HG03469 (cell line): ENCODE measurements at regions not wholly inside any gene's neighbourhood (a gene's known extent, or its start where the extent isn't known, plus 50 kb on each side); places are given as distances from the start of the nearest gene placed in this dataset.

Experiments used
- ATAC-seq: cut with Tn5 transposase; IDR thresholded peaks from one replicate; pipeline ENCODE4 v1.9.1; 2021; ENCODE audit warnings: mild to moderate bottlenecking, moderate library complexity, moderate number of reproducible peaks; ENCODE audit not compliant: unreplicated experiment

- no peak for ATAC-seq
These were observed 112.6 kb upstream of the ARHGAP5 start for GRCh38 chr14:31964490-31964889.

DNA sequence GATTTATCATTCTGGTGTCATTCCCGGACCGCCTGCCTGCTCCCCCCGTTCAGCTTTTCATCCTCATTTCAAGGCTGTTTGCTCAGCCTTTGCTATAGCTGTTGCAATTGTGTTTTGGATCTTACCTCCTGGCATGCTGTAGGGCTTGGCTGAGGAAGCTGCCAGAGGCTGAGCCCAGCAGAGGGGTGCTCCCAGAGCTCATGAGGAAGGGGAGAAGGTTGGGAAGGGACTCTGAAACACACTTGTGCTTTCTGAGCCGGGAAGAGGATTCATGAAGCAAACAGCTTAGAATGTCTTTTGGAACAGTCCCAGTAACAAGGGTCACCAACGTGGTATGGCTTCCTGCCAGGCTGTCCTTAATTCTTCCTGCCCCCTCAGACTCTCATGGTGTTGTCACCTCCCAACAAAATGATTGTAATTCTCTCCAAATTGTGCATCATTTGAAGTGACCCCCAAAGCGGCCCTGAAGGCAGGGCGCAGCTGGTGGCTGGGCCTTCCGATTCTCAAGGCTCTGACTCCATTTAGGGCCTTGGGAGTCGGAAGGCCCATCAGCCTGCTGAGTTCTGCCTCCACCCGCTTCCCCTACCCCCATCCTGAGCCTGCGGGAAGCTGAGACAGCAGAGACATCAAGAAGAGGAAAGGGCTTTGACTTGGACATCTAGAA is 111.9 kb upstream of the ARHGAP5 start:
- ATAC-seq: no peak

- no peak for ATAC-seq
These were observed 111.1 kb upstream of the ARHGAP5 start for GRCh38 chr14:31965735-31966598.

GRCh38 chr14:31966896-31967668 is 110.0 kb upstream of the ARHGAP5 start:
- no peak for ATAC-seq

DNA sequence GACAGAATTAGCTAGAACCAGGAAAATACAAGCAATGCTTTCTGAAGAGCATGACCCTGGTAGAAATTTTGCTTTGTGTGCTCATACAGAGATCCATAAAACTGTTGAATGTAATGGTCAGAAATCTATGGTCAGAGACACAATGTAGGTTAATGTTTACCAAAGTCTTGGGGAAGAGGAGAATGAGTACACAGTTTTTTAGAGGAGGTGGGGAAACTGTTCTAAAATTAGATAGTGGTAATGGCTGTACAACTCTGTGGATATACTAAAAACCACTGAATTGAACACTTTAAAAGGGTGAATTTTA is 109.5 kb upstream of the ARHGAP5 start:
- no peak for ATAC-seq

DNA sequence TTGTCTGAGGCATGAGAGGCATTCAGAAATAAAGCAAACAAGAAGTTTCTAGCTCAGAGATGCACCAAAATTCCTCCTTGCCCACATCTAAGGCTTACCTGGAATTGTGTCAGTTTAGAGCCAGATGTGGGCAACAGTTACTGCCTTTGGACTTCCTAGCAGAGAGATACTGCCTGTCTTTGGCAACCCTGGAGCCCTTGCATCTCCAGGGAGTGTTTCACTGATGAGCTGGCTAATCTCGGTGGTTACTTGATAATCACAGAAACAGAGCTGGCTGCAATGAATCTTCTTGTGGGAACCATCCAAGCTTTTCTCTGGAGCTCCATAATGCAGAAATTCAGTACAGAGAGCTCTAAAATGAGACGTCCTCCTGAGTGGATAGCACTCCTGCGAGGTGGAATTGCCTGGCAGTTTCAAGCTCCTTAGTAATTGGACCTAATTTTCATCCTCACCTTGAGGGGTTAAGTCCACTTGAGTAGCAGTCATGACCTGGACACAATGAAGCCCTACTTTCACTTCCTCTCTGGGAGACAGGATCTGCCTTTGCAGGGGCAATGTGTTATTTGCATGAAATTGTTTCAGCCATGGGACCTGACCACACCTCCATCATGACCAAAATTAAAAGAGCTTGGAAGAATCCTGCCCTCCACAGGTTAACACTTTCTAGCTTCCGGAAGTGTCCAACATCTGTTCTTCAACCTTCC is 108.8 kb upstream of the ARHGAP5 start:
- ATAC-seq: peak; percentile 57

GRCh38 chr14:31968956-31969698 is 108.0 kb upstream of the ARHGAP5 start:
- no peak for ATAC-seq

- no peak for ATAC-seq
These were observed 107.3 kb upstream of the ARHGAP5 start for GRCh38 chr14:31969699-31970240.

GRCh38 chr14:31970744-31971143 is 106.4 kb upstream of the ARHGAP5 start:
- ATAC-seq: no peak

DNA sequence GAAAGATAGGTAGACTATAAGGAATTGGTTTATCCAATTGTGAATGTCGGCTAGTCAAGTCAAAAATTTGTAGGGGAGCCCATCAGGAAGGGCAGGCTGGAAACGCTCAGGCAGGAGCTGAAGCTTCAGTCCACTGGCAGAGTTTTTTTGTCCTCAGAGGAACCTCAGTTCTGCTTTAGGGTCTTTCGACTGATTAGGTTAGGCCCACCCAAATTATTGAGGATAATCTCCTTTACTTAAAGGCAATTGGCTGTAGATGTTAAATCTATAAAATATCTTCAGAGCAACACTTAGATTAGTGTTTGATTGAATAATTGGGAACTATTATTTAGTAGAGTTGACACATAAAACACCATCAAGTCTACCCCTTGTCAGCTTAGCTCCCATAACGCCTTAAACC is 105.5 kb upstream of the ARHGAP5 start:
- ATAC-seq: no peak

DNA sequence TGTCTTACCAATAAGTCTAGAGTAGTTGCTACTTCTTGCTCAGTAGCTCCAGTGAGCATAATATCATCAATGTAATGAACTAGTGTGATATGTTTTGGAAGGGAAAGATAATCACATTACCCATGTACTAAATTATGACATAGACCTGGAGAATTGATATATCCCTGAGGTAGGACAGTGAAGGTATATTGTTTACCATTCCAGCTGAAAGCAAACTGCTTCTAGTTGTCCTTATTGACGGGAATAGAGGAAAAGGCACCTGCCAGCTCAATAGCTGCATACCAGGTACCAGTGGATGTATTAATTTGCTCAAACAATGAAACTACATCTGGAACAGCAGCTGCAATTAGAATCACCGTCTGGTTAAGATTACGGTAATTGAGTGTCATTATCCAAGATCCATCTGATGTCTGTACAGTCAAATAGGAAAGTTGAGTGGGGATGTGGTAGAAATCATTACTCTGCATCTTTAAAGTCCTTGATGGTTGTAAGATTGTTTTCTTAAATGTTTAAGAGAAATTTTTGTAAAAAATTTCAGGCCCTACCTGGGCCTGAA is 100.0 kb upstream of the ARHGAP5 start:
- ATAC-seq: no peak

DNA sequence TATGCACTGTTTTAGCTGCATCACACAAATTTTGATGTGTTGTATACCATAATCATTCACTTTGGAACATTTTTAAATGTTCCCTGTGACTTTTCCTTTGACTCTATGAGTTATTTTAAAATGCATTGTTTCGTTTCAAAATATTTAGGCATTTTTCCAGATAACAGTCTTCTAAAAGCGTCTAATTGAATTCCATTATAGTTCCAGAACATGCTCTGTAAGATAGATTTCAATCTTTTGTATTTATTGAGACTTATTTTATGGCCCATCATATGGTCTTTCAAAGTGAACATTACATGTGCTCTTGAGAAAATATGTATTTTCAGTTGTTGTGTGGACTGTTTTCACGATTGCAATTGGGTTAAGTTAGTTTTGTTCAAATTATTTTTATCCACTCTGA is 98.7 kb upstream of the ARHGAP5 start:
- ATAC-seq: no peak

DNA sequence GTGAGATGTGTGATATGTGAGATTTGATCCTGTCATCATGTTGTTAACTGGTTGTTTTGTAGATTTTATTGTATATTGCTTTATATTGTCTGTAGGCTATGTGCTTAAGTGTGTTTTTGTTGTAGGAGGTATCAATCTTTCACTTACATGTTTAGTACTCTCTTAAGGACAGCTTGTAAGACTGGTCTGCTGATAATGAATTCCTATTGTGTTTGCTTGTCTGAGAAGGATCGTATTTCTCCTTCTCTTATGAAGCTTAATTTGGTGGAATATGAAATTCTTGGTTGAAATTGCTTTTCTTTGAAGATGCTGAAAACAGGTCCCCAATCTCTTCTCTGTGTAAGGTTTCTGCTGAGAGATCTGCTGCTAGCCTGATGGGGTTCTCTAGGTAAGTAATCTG is 94.5 kb upstream of the ARHGAP5 start:
- no peak for ATAC-seq

GRCh38 chr14:31986405-31986804 is 90.7 kb upstream of the ARHGAP5 start:
- ATAC-seq: no peak

GRCh38 chr14:31987721-31988120 is 89.4 kb upstream of the ARHGAP5 start:
- ATAC-seq: no peak

DNA sequence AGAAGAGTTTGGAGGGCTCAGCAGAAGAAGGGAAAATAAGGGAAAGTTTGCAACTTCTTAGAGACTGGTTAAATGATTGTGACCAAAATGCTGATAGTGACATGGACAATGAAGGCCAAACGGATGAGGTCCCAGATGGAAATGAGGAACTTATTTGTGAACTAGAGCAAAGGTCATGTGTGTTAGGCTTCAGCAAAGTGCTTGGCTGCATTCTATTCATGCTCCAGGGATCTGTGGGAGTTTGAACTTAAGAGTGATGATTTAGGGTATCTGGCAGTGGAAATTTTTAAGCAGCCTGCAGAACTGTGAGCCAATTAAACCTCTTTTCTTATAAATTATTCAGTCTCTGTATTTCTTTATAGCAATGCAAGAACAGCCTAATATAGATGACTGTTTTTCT is 88.9 kb upstream of the ARHGAP5 start:
- no peak for ATAC-seq

- no peak for ATAC-seq
These were observed 86.8 kb upstream of the ARHGAP5 start for GRCh38 chr14:31990183-31990857.

GRCh38 chr14:31990926-31991572 is 86.1 kb upstream of the ARHGAP5 start:
- no peak for ATAC-seq

GRCh38 chr14:31992011-31992447 is 85.1 kb upstream of the ARHGAP5 start:
- ATAC-seq: no peak
